PC-9 (cell line): ENCODE measurements at regions not wholly inside any gene's neighbourhood (a gene's known extent, or its start where the extent isn't known, plus 50 kb on each side); places are given as distances from the start of the nearest gene placed in this dataset.

Experiments used
- BruUV-seq: library from RNA; stranded (reverse); fragments of 400-500 nt; replicated peaks from 2 replicates; lab custom pipeline; 2021; lab: Mats Ljungman, UMichigan
- CTCF ChIA-PET: fragments of 300-600 bp; sonication (Branson Sonifier 250); formaldehyde crosslinking; loops from one replicate; lab custom pipeline; 2022; ENCODE audit warnings: antibody characterized with exemption; lab: Charles Lee
- POLR2A ChIA-PET: fragments of 300-600 bp; sonication (Branson Sonifier 250); formaldehyde crosslinking; loops from one replicate; lab custom pipeline; 2022; ENCODE audit warnings: antibody characterized with exemption; ENCODE audit not compliant: unreplicated experiment; lab: Charles Lee
- DNase-seq, 2 experiments: peaks; one replicate each; pipeline versions ENCODE4 v3.0.0 to v3.0.0-alpha.2; 2015 to 2022; ENCODE audit warnings: mixed read lengths in 1 of 2
- H2AFZ ChIP-seq: fragments of 200-600 bp; sonication (generic); 2 replicates; pipeline ENCODE4 v1.8.1; 2017; ENCODE audit warnings: antibody characterized with exemption
- H3F3A ChIP-seq: fragments of 200-600 bp; sonication (generic); 2 replicates; pipeline ENCODE4 v1.8.1; 2017; ENCODE audit warnings: antibody characterized with exemption, mild to moderate bottlenecking, low read depth; ENCODE audit not compliant: insufficient read depth
- H3K27ac ChIP-seq: fragments of 200-600 bp; sonication (generic); 2 replicates; pipeline ENCODE4 v1.6.1; 2016; ENCODE audit warnings: mixed run types
- H3K27me3 ChIP-seq: fragments of 200-600 bp; sonication (generic); 2 replicates; pipeline ENCODE4 v1.6.1; 2016; ENCODE audit warnings: low read depth, mixed run types; ENCODE audit not compliant: insufficient read depth
- H3K36me3 ChIP-seq: fragments of 200-600 bp; sonication (generic); 2 replicates; pipeline ENCODE4 v1.6.1; 2016; ENCODE audit warnings: low read depth, mixed run types
- H3K4me1 ChIP-seq: fragments of 200-600 bp; sonication (generic); replicated peaks from 2 replicates; pipeline ENCODE4 v1.6.1; 2016; ENCODE audit warnings: mixed run types; ENCODE audit not compliant: insufficient read depth
- H3K4me2 ChIP-seq: fragments of 200-600 bp; sonication (generic); 2 replicates; pipeline ENCODE4 v1.6.1; 2017; ENCODE audit warnings: mixed run types
- H3K4me3 ChIP-seq: fragments of 200-600 bp; sonication (generic); 2 replicates; pipeline ENCODE4 v1.6.1; 2016; ENCODE audit warnings: mixed run types
- H3K79me2 ChIP-seq: fragments of 200-600 bp; sonication (generic); 2 replicates; pipeline ENCODE4 v1.6.1; 2017; ENCODE audit warnings: low read depth, mixed run types
- H3K9me2 ChIP-seq: fragments of 200-600 bp; sonication (generic); 2 replicates; pipeline ENCODE4 v1.8.1; 2017; ENCODE audit warnings: mild to moderate bottlenecking; ENCODE audit not compliant: insufficient read depth
- H3K9me3 ChIP-seq: fragments of 200-600 bp; sonication (generic); 2 replicates; pipeline ENCODE4 v1.8.1; 2016; ENCODE audit warnings: low read depth; ENCODE audit not compliant: insufficient read depth
- H4K20me1 ChIP-seq: fragments of 200-600 bp; sonication (generic); 2 replicates; pipeline ENCODE4 v1.8.1; 2017; ENCODE audit not compliant: insufficient read depth
- CTCF ChIP-seq: fragments of 200-600 bp; sonication (generic); conservative IDR thresholded peaks from 2 replicates; pipeline ENCODE4 v1.6.1; 2017; ENCODE audit warnings: mixed run types, antibody characterized with exemption, mild to moderate bottlenecking, moderate library complexity
- EZH2 ChIP-seq: fragments of 200-600 bp; sonication (generic); IDR thresholded peaks from 2 replicates; pipeline ENCODE4 v1.8.0; 2017; ENCODE audit warnings: antibody characterized with exemption, low read depth
- intact Hi-C: fragments of 100-400 bp; cut with micrococcal nuclease; formaldehyde crosslinking; loops from one replicate; pipeline ENCODE4 v1.10.0; 2022; ENCODE audit not compliant: unreplicated experiment

GRCh38 chr5:168052686-168053085 is 238.8 kb upstream of the WWC1 start:
- H3K9me2 ChIP-seq: no peaks in the 10 kb centered on the region
- H3K27ac ChIP-seq: no peak overlapping the region
- H3K36me3 ChIP-seq: no peaks in the 10 kb centered on the region
- H2AFZ ChIP-seq: no peak overlapping the region
- DNase-seq: no peak
- H4K20me1 ChIP-seq: no peaks in the 10 kb centered on the region
- H3K9me3 ChIP-seq: no peaks in the 10 kb centered on the region
- H3K4me2 ChIP-seq: no peak overlapping the region
- BruUV-seq: no TSS peak
- no peak for TF ChIP-seq CTCF
- no peak for TF ChIP-seq EZH2
- POLR2A ChIA-PET: no interaction called here
- CTCF ChIA-PET: no interaction called here
- H3K4me1 ChIP-seq: no peaks in the 10 kb centered on the region
- H3F3A ChIP-seq: no peaks in the 10 kb centered on the region
- H3K79me2 ChIP-seq: no peaks in the 10 kb centered on the region
- H3K27me3 ChIP-seq: peaks cover 10% of the 10 kb centered on the region; the same call in 1 of the 2 replicates
- H3K4me3 ChIP-seq: no peak overlapping the region
- intact Hi-C loops: no loop called here

- no peak overlapping the region for H3K4me3 ChIP-seq
- no peak overlapping the region for H2AFZ ChIP-seq
- ChIA-PET POLR2A (no interaction called here), CTCF (no interaction called here)
- BruUV-seq: no TSS peak
- H3K9me2 ChIP-seq: no peaks in the 10 kb centered on the region
- no peaks in the 10 kb centered on the region for H3F3A ChIP-seq
- DNase-seq: no peak
- no peaks in the 10 kb centered on the region for H4K20me1 ChIP-seq
- peaks cover 4% of the 10 kb centered on the region; the same call in 1 of the 2 replicates for H3K27me3 ChIP-seq
- intact Hi-C loops: no loop called here
- no peak overlapping the region for H3K27ac ChIP-seq
- H3K36me3 ChIP-seq: no peaks in the 10 kb centered on the region
- TF ChIP-seq EZH2 (no peak), CTCF (no peak)
- H3K4me2 ChIP-seq: no peak overlapping the region
- no peaks in the 10 kb centered on the region for H3K4me1 ChIP-seq
- H3K9me3 ChIP-seq: no peaks in the 10 kb centered on the region
- no peaks in the 10 kb centered on the region for H3K79me2 ChIP-seq
These were observed 237.4 kb upstream of the WWC1 start for GRCh38 chr5:168054091-168054490.

DNA sequence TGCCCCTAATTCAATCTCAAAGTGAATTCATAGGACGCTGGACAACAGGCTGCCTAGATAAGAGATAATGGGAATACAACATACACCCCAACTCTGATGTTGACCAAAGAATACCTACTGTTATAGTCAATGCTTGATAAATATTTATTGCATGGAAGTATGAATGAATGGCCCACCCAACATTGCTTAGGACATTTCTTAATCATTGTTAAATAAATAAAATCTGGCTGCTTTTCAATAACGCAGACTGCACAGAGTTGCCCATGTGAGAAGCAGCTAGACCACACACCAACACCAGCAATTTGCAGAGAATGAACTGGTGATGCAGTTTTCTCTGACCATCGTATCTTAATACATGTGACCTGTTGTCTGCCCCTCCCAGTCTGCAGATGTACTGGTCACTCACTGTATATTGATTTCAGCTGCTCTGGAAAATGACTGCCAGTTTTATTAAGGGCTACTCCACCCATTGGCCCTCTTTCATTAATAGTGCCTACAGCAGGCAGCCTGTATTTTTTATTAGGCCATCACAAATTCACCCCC is 236.2 kb upstream of the WWC1 start:
- Histone ChIP-seq H4K20me1 (no peaks in the 10 kb centered on the region), H3K79me2 (no peaks in the 10 kb centered on the region), H3K27me3 (0 out of 2 replicates have a peak, but pooled peaks cover under 1% of the 10 kb centered on the region), H3K4me1 (no peaks in the 10 kb centered on the region), H3F3A (no peaks in the 10 kb centered on the region), H3K9me3 (no peaks in the 10 kb centered on the region), H3K27ac (no peak overlapping the region), H3K9me2 (no peaks in the 10 kb centered on the region), H3K4me3 (no peak overlapping the region), H3K36me3 (no peaks in the 10 kb centered on the region), H2AFZ (no peak overlapping the region), H3K4me2 (no peak overlapping the region)
- CTCF ChIA-PET: no interaction called here
- BruUV-seq: no TSS peak
- POLR2A ChIA-PET: no interaction called here
- no peak for DNase-seq
- intact Hi-C loops: no loop called here
- no peak for TF ChIP-seq EZH2

- CTCF ChIA-PET: no interaction called here
- no peak overlapping the region for H3K27ac ChIP-seq
- intact Hi-C loops: no loop called here
- no peaks in the 10 kb centered on the region for H3K9me3 ChIP-seq
- no peak overlapping the region for H3K4me2 ChIP-seq
- POLR2A ChIA-PET: no interaction called here
- no peaks in the 10 kb centered on the region for H4K20me1 ChIP-seq
- no peaks in the 10 kb centered on the region for H3K9me2 ChIP-seq
- no TSS peak for BruUV-seq
- H3K4me1 ChIP-seq: no peaks in the 10 kb centered on the region
- no peak for TF ChIP-seq EZH2
- no peak for TF ChIP-seq CTCF
- H3K36me3 ChIP-seq: no peaks in the 10 kb centered on the region
- no peaks in the 10 kb centered on the region for H3F3A ChIP-seq
- no peak overlapping the region for H3K4me3 ChIP-seq
- no peak overlapping the region for H2AFZ ChIP-seq
- DNase-seq: no peak
- no peaks in the 10 kb centered on the region for H3K79me2 ChIP-seq
- 0 out of 2 replicates have a peak, but pooled peaks cover 7% of the 10 kb centered on the region for H3K27me3 ChIP-seq
These were observed 235.5 kb upstream of the WWC1 start for GRCh38 chr5:168055961-168056360.
